ENCODE measurements at regions not wholly inside any gene's neighbourhood (a gene's known extent, or its start where the extent isn't known, plus 50 kb on each side); places are given as distances from the start of the nearest gene placed in this dataset.

DNA sequence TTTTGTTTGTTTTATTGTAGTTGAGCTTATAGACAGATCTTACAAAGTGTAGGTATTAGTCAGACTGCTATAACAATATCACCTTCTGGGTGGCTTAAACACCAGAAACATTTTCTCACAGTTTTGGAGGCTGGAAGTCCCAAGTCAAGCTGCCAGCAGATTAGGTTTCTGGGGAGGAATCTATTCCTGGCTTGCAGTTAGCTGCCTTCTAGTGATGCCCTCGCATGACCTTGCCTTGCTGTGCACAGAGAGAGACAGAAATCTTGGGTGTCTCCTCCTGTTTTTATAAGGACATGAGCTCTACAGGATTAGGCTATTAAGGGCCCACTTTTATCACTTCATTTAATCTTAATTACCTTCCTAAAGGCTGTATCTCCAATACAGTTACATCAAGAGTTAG is 1635.2 kb downstream of the FAM181B start:
- DNase-seq = no peak

GRCh38 chr11:81092522-81092921 is 1641.1 kb downstream of the FAM181B start:
- no peak for DNase-seq

- no peak for DNase-seq
Measured at GRCh38 chr11:81089242-81089641, 1644.4 kb downstream of the FAM181B start.

- DNase-seq = no peak
Measured at GRCh38 chr11:81080476-81080875, 1639.6 kb upstream of the TENM4 start.

- DNase-seq = no peak
Measured at GRCh38 chr11:81072273-81072672, 1631.4 kb upstream of the TENM4 start.

DNA sequence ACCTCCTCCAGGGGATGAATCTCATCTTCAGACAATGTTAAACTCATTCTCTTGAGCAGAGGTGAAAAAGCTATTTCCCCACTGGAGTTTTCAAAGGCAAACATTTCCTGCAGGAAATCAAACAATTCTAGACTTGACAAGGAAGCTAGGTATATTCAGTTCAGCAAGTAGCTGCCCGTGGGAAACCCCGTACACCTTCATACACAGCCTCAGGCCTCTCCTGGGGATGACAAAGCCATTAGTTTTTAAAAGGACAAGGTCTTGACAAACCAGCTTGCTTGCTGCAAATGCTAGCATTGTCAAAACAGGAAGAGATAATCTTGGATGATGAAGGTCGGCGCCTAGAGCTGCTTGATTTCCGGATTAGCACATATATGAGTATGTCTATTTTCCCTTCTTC is 1630.8 kb upstream of the TENM4 start:
- DNase-seq = no peak

DNA sequence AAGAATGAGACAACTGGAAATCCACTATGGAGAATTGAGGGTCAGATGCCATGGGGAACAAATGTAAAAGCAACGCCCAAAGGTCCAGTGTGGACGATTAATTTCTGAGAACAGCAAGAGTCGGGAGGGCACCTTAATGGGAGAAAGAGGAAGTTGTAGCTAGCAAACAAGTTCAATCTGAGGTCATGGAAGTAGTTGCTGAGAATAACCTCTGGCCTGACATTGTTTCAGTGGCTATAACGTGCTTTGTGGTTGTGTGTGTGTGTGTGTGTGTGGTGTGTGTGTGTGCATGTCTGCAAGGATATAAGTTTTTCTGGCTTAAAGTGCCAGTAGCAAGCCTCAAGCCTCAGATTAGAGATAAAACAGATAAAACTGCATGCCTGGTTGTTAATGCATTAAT is 1630.1 kb upstream of the TENM4 start:
- no peak for DNase-seq

- DNase-seq = no peak
Measured at GRCh38 chr11:81059356-81059755, 1618.5 kb upstream of the TENM4 start.

- DNase-seq = no peak
Measured at GRCh38 chr11:81052344-81053158, 1611.7 kb upstream of the TENM4 start.

DNA sequence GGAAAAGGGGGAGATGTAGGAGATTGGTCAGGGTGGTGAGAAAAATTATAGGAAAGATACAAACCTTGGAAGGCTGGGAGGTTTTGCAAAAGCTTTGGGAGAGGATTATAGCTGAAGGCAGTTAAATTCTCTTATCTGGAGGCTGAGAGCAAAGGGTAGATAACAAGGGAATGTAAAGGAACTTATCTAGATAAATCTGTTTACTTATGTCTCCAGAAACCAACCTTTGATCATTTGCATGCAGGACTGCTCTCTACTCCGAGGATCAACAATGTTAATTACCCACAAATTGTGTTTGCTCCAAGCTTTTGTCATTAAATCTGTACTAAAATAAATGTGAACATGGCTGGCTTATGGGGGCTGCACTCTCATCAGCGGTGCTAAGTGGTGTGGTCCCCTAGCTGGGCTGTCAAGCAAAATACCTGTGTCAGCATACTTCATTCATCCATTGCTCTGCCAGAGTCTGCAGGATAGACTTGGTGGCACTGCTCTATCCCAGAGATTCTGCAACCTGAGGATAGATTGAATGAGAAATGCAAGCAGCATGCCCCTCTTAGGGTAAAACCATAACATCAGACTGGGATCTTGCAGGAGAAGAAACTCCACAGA is 1599.2 kb upstream of the TENM4 start:
- no peak for DNase-seq

GRCh38 chr11:81036168-81036870 is 1595.5 kb upstream of the TENM4 start:
- no peak for DNase-seq

DNA sequence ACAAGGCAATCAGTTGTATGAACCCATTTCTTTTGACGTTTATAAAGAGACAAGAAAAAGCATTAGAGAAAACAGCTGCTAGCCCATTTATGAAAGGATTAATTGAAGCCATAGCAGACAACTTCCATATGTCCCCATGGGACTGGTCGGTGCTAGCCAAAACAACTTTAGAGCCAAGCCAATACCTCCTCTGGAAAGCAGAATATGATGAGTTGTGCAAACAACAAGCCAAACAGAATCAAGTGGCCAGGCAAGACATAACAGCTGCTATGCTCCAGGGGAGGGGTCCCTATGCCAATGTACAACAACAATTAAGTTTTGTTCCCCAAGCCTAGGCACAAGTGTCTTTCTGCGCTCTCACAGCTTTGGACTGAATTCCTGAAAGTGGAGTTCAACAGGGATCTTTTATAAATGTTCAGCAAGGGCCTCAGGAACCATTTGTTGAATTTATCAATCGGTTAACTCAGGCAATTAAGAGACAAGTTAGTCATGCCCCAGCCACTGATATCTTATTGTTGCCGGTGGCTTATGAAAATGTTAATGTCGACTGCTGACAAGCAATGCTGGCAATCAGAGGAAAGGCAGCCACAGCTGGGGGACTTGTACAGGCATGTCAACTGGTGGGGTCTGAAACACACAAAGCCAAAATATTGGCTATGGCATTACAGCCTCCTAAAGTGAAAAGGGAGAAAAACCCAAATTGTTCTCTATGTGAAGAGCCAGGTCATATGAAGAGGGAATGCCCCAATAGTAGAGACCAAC is 1593.1 kb upstream of the TENM4 start:
- DNase-seq = no peak

- DNase-seq = no peak
Measured at GRCh38 chr11:81032906-81033305, 1592.1 kb upstream of the TENM4 start.

GRCh38 chr11:81030186-81030585 is 1589.4 kb upstream of the TENM4 start:
- DNase-seq = no peak

- DNase-seq = no peak
Measured at GRCh38 chr11:81026032-81026431, 1585.2 kb upstream of the TENM4 start.

DNA sequence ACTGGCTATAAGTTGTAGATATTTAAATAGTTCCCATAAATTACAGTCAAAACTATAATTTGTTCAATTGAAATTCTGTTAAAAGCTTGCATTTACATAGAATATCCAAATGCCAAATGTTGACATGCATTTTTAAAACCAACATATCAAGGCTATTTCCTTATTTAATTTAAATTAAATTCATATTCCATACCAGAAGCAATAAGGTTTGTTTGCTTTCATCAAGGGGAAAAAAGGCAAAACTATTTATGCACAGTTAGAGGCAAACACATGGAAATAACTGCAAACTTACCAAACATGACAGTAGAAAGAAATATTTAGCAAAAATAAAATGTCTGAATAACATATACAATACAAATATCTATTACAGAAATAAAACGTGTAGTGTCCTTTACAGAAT is 1581.2 kb upstream of the TENM4 start:
- DNase-seq = no peak

- DNase-seq = no peak
Measured at GRCh38 chr11:81010631-81011030, 1569.8 kb upstream of the TENM4 start.

DNA sequence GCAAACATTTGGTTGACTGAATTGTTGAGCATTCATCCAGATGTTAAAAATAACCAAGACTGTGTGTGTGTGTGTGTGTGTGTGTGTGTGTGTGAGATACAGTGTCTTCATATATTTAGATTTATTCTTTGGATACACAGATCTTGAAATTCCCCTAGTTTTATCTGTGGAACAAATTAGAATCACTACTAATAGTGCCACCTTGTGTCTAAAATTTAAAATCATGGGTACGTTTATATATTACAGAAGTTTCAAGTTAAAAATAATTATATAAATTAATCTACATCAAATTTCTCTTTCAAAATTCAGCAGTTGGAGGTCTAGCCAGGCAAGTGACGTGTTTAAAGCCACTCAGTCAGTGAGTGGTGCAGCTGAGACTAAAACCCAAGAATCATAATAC is 1566.2 kb upstream of the TENM4 start:
- DNase-seq = no peak

DNA sequence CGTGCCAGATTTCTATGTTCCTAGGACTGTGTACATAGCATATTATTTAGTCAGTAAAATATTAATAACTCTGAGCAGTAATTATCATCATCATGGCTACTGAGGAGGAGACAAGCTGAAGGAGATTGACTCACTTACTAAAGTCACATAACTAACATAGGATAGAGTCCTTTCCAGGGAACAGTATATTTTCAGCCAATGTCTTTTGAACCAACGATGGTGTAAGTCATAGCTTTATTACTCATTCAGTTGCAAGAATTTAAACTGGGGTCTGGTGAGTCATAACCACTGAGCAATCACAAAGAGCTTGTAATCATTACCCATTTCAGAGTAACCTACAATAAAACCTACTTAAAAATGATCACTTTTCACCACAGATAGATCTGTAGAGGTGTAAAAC is 1564.8 kb upstream of the TENM4 start:
- no peak for DNase-seq

GRCh38 chr11:81004576-81004975 is 1563.7 kb upstream of the TENM4 start:
- DNase-seq = no peak

GRCh38 chr11:81002374-81002773 is 1561.5 kb upstream of the TENM4 start:
- DNase-seq = no peak

- DNase-seq = no peak
Measured at GRCh38 chr11:81000735-81001134, 1559.9 kb upstream of the TENM4 start.

DNA sequence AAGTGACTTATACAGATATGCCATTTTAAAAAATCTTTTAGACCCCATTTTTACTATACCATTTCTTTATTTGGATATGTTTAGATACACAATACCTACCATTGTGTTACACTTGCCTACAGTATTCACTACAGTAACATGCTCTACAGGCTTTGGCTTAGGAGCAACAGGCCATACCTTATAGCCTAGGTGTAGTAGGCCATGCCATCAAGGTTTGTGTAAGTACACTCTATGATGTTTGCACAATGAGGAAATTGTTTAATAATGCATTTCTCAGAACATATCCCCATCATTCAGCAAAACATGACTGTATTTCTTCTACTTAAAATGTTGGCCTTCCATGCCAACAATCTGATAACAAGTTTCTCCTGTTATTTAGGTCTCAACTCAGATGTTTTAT is 1559.5 kb upstream of the TENM4 start:
- DNase-seq = no peak
